Right renal pelvis (tissue), 4 donors: ENCODE measurements at regions not wholly inside any gene's neighbourhood (a gene's known extent, or its start where the extent isn't known, plus 50 kb on each side); places are given as distances from the start of the nearest gene placed in this dataset.
"Not testable (repeated sequence)": the region's sequence is repeated elsewhere in the genome, so short reads cannot be mapped to it uniquely, and the experiment has no call there.

Experiments
- DNase-seq, 4 donors: peaks; one replicate each; pipeline ENCODE4 v3.0.0-alpha.2; 2013; ENCODE audit warnings: low read depth in 4 of 4, low spot score in 3 of 4, missing footprints in 1 of 4

- peak; percentile 5 to 16 (median 9) for DNase-seq
Observed at GRCh38 chr13:94825507-94825906, 113.2 kb upstream of the SOX21 start.

- DNase-seq, result no peak
Observed at GRCh38 chr13:94824601-94825000, 112.3 kb upstream of the SOX21 start.

- no peak for DNase-seq
Observed at GRCh38 chr13:94822356-94822755, 110.0 kb upstream of the SOX21 start.

- DNase-seq, result no peak
Observed at GRCh38 chr13:94816256-94816655, 103.9 kb upstream of the SOX21 start.

- no peak for DNase-seq
Observed at GRCh38 chr13:94813920-94814475, 101.7 kb upstream of the SOX21 start.

- no peak for DNase-seq
Observed at GRCh38 chr13:94811753-94812152, 99.4 kb upstream of the SOX21 start.

GRCh38 chr13:94800423-94800822 lies 88.1 kb upstream of the SOX21 start:
- no peak for DNase-seq

GRCh38 chr13:94799299-94799698 lies 87.0 kb upstream of the SOX21 start:
- no peak for DNase-seq

GRCh38 chr13:94798738-94799137 lies 86.4 kb upstream of the SOX21 start:
- DNase-seq, result no peak

- no peak for DNase-seq
Observed at GRCh38 chr13:94795292-94795691, 82.9 kb upstream of the SOX21 start.

GRCh38 chr13:94786246-94786645 lies 73.9 kb upstream of the SOX21 start:
- not testable (repeated sequence) for DNase-seq

- no peak for DNase-seq
Observed at GRCh38 chr13:94784066-94784465, 71.7 kb upstream of the SOX21 start.

- no peak for DNase-seq
Observed at GRCh38 chr13:94783489-94783888, 71.1 kb upstream of the SOX21 start.

GRCh38 chr13:94780421-94780820 lies 68.1 kb upstream of the SOX21 start:
- no peak for DNase-seq

- DNase-seq, result no peak
Observed at GRCh38 chr13:94778986-94779385, 66.6 kb upstream of the SOX21 start.

GRCh38 chr13:94778585-94778984 lies 66.2 kb upstream of the SOX21 start:
- DNase-seq, result no peak

GRCh38 chr13:94776956-94777355 lies 64.6 kb upstream of the SOX21 start:
- no peak for DNase-seq

GRCh38 chr13:94776300-94776699 lies 64.0 kb upstream of the SOX21 start:
- DNase-seq, result no peak

- no peak for DNase-seq
Observed at GRCh38 chr13:94765814-94766213, 53.5 kb upstream of the SOX21 start.

GRCh38 chr13:94764576-94765321 lies 52.4 kb upstream of the SOX21 start:
- no peak for DNase-seq
